ENCODE measurements at regions not wholly inside any gene's neighbourhood (a gene's known extent, or its start where the extent isn't known, plus 50 kb on each side); places are given as distances from the start of the nearest gene placed in this dataset.

GRCh38 chr5:8675182-8675581, 806.2 kb downstream of the MTRR start:
- Histone ChIP-seq H3K4me1 (ENCODE audit: control insufficient read depth, insufficient read depth, low read length) (no peaks in the 10 kb centered on the region; the same call in 1 of the 2 replicates), H3K27ac (ENCODE audit: low read depth, low read length) (no peak overlapping the region)

DNA sequence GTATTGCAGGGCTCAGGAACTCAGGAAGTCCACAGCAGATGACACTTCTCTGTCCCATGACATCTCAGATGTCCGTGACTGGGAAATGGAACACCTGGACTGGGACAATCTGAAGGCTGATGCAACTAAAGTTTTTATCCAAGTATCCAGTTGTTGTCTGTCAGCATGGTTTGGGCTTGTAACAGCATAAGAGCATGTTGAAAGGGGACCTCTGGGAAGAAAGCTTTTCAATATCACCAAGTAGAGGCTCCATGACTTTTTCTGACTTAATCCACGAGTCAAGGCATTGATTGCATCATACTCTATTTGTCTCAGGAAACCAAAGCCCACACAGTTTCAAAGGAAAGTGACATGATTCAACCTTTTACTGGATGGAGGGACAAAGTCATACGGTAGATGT, 807.7 kb downstream of the MTRR start:
- Histone ChIP-seq H3K9ac (ENCODE audit: low read depth, low read length) (no peak overlapping the region), H3K4me3 (ENCODE audit: low read depth, low read length) (no peak overlapping the region), H3K4me1 (ENCODE audit: control insufficient read depth, insufficient read depth, low read length) (no peaks in the 10 kb centered on the region), H3K27me3 (ENCODE audit: control insufficient read depth, insufficient read depth, low read length) (no peaks in the 10 kb centered on the region), H3K27ac (ENCODE audit: low read depth, low read length) (no peak overlapping the region), H3K36me3 (ENCODE audit: control insufficient read depth, insufficient read depth, low read length) (no peaks in the 10 kb centered on the region), H3K9me3 (ENCODE audit: control insufficient read depth, insufficient read depth, low read length) (no peaks in the 10 kb centered on the region)

More at GRCh38 chr5:8675182-8675581, 806.2 kb downstream of the MTRR start:
- H3K9ac ChIP-seq (ENCODE audit: low read depth, low read length) = no peak overlapping the region
- H3K4me3 ChIP-seq (ENCODE audit: low read depth, low read length) = no peak overlapping the region
- no peaks in the 10 kb centered on the region for H3K27me3 ChIP-seq (ENCODE audit: control insufficient read depth, insufficient read depth, low read length)
- no peaks in the 10 kb centered on the region for H3K36me3 ChIP-seq (ENCODE audit: control insufficient read depth, insufficient read depth, low read length)
- no peaks in the 10 kb centered on the region for H3K9me3 ChIP-seq (ENCODE audit: control insufficient read depth, insufficient read depth, low read length)

DNA sequence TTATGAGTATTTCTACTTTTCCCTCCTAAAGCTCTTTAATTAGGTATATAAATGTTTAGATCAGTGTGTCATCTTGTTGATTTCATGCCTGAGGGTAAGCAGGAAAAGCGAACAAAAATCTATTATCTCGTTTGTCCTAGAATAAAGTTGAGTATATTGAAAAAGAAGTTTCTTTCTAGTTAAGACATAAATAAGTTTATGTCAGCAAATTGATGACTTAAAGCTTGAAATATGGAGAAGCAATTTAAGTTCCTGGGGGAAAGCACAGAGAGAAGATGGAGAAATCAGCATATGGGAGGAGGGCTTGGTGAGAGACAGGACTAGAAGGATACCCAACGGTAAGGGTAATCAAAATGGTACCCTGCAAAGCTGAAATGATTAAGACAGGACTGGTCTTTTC, 813.4 kb downstream of the MTRR start:
- H3K9me3 ChIP-seq (ENCODE audit: control insufficient read depth, insufficient read depth, low read length) = no peaks in the 10 kb centered on the region
- H3K4me3 ChIP-seq (ENCODE audit: low read depth, low read length) = no peak overlapping the region
- H3K9ac ChIP-seq (ENCODE audit: low read depth, low read length) = no peak overlapping the region
- no peaks in the 10 kb centered on the region for H3K36me3 ChIP-seq (ENCODE audit: control insufficient read depth, insufficient read depth, low read length)
- H3K27ac ChIP-seq (ENCODE audit: low read depth, low read length) = no peak overlapping the region
- H3K27me3 ChIP-seq (ENCODE audit: control insufficient read depth, insufficient read depth, low read length) = no peaks in the 10 kb centered on the region
- H3K4me1 ChIP-seq (ENCODE audit: control insufficient read depth, insufficient read depth, low read length) = no peaks in the 10 kb centered on the region

DNA sequence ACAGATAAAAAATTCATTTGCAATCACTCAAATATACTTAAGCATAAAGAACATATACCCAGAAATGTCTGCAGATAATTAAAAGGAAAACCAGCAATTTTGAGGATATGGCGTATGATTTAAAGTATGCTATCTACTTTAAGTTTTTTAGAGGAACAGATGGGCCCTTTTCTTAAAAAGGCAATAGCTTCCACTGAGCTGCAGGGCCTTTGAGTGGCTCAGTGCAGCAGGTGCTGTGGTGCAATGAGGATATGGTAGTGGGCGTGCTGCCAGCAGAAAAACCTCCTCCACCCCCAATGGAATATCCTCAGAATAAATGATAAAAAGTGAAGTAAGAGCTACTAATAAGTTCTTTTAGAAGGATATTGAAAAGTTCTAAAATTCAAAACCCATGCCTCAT, 814.5 kb downstream of the MTRR start:
- Histone ChIP-seq H3K27ac (ENCODE audit: low read depth, low read length) (no peak overlapping the region), H3K9me3 (ENCODE audit: control insufficient read depth, insufficient read depth, low read length) (no peaks in the 10 kb centered on the region), H3K4me3 (ENCODE audit: low read depth, low read length) (no peak overlapping the region), H3K27me3 (ENCODE audit: control insufficient read depth, insufficient read depth, low read length) (no peaks in the 10 kb centered on the region), H3K9ac (ENCODE audit: low read depth, low read length) (no peak overlapping the region), H3K36me3 (ENCODE audit: control insufficient read depth, insufficient read depth, low read length) (no peaks in the 10 kb centered on the region), H3K4me1 (ENCODE audit: control insufficient read depth, insufficient read depth, low read length) (no peaks in the 10 kb centered on the region)

- Histone ChIP-seq H3K36me3 (ENCODE audit: control insufficient read depth, insufficient read depth, low read length) (no peaks in the 10 kb centered on the region), H3K27ac (ENCODE audit: low read depth, low read length) (no peak overlapping the region), H3K4me1 (ENCODE audit: control insufficient read depth, insufficient read depth, low read length) (peaks cover 13% of the 10 kb centered on the region), H3K9ac (ENCODE audit: low read depth, low read length) (no peak overlapping the region), H3K4me3 (ENCODE audit: low read depth, low read length) (no peak overlapping the region), H3K9me3 (ENCODE audit: control insufficient read depth, insufficient read depth, low read length) (no peaks in the 10 kb centered on the region), H3K27me3 (ENCODE audit: control insufficient read depth, insufficient read depth, low read length) (no peaks in the 10 kb centered on the region)
Observed at GRCh38 chr5:8685704-8686103, 816.8 kb downstream of the MTRR start.

- no peak overlapping the region for H3K4me3 ChIP-seq (ENCODE audit: low read depth, low read length)
- no peaks in the 10 kb centered on the region for H3K27me3 ChIP-seq (ENCODE audit: control insufficient read depth, insufficient read depth, low read length)
Observed at GRCh38 chr5:8686707-8687106, 817.8 kb downstream of the MTRR start.

GRCh38 chr5:8689773-8690172, 820.8 kb downstream of the MTRR start:
- H3K9ac ChIP-seq (ENCODE audit: low read depth, low read length) = no peak overlapping the region
- H3K27me3 ChIP-seq (ENCODE audit: control insufficient read depth, insufficient read depth, low read length) = no peaks in the 10 kb centered on the region
- no peak overlapping the region for H3K4me3 ChIP-seq (ENCODE audit: low read depth, low read length)
- H3K4me1 ChIP-seq (ENCODE audit: control insufficient read depth, insufficient read depth, low read length) = peaks cover 13% of the 10 kb centered on the region
- H3K9me3 ChIP-seq (ENCODE audit: control insufficient read depth, insufficient read depth, low read length) = no peaks in the 10 kb centered on the region
- H3K36me3 ChIP-seq (ENCODE audit: control insufficient read depth, insufficient read depth, low read length) = no peaks in the 10 kb centered on the region
- no peak overlapping the region for H3K27ac ChIP-seq (ENCODE audit: low read depth, low read length)

More at GRCh38 chr5:8686707-8687106, 817.8 kb downstream of the MTRR start:
- Histone ChIP-seq H3K9me3 (ENCODE audit: control insufficient read depth, insufficient read depth, low read length) (no peaks in the 10 kb centered on the region), H3K36me3 (ENCODE audit: control insufficient read depth, insufficient read depth, low read length) (no peaks in the 10 kb centered on the region), H3K27ac (ENCODE audit: low read depth, low read length) (no peak overlapping the region), H3K9ac (ENCODE audit: low read depth, low read length) (no peak overlapping the region), H3K4me1 (ENCODE audit: control insufficient read depth, insufficient read depth, low read length) (peaks cover 13% of the 10 kb centered on the region)

DNA sequence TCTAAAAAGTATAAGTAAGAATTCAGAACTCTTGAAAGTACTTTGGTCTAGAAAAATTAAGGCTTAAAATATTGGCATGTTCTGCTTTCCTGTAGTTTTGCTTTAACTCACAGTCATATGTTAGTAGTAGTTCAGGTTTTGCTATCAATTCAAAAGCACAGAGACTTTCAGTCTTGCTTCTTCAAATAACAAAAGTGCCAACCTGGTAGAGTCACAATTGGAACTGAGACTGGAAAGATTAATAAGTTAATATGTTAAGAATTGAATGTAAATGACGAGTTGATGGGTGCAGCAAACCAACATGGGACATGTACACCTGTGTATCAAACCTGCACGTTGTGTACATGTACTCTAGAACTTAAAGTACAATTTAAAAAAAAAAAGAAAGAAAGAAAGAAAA, 822.3 kb downstream of the MTRR start:
- Histone ChIP-seq H3K27me3 (ENCODE audit: control insufficient read depth, insufficient read depth, low read length) (no peaks in the 10 kb centered on the region), H3K9ac (ENCODE audit: low read depth, low read length) (no peak overlapping the region), H3K9me3 (ENCODE audit: control insufficient read depth, insufficient read depth, low read length) (no peaks in the 10 kb centered on the region), H3K4me3 (ENCODE audit: low read depth, low read length) (no peak overlapping the region), H3K27ac (ENCODE audit: low read depth, low read length) (no peak overlapping the region), H3K36me3 (ENCODE audit: control insufficient read depth, insufficient read depth, low read length) (no peaks in the 10 kb centered on the region), H3K4me1 (ENCODE audit: control insufficient read depth, insufficient read depth, low read length) (peaks cover 13% of the 10 kb centered on the region)

GRCh38 chr5:8693341-8693844, 824.4 kb downstream of the MTRR start:
- no peaks in the 10 kb centered on the region for H3K9me3 ChIP-seq (ENCODE audit: control insufficient read depth, insufficient read depth, low read length)

GRCh38 chr5:8694545-8694944, 825.6 kb downstream of the MTRR start:
- no peak overlapping the region for H3K4me3 ChIP-seq (ENCODE audit: low read depth, low read length)
- no peaks in the 10 kb centered on the region for H3K27me3 ChIP-seq (ENCODE audit: control insufficient read depth, insufficient read depth, low read length)
- no peaks in the 10 kb centered on the region for H3K9me3 ChIP-seq (ENCODE audit: control insufficient read depth, insufficient read depth, low read length)
- H3K9ac ChIP-seq (ENCODE audit: low read depth, low read length) = no peak overlapping the region
- no peak overlapping the region for H3K27ac ChIP-seq (ENCODE audit: low read depth, low read length)
- peaks cover 10% of the 10 kb centered on the region for H3K4me1 ChIP-seq (ENCODE audit: control insufficient read depth, insufficient read depth, low read length)
- no peaks in the 10 kb centered on the region for H3K36me3 ChIP-seq (ENCODE audit: control insufficient read depth, insufficient read depth, low read length)

More at GRCh38 chr5:8693341-8693844, 824.4 kb downstream of the MTRR start:
- H3K36me3 ChIP-seq (ENCODE audit: control insufficient read depth, insufficient read depth, low read length) = no peaks in the 10 kb centered on the region
- H3K27ac ChIP-seq (ENCODE audit: low read depth, low read length) = no peak overlapping the region
- H3K4me3 ChIP-seq (ENCODE audit: low read depth, low read length) = no peak overlapping the region
- H3K27me3 ChIP-seq (ENCODE audit: control insufficient read depth, insufficient read depth, low read length) = no peaks in the 10 kb centered on the region
- peaks cover 13% of the 10 kb centered on the region for H3K4me1 ChIP-seq (ENCODE audit: control insufficient read depth, insufficient read depth, low read length)
- no peak overlapping the region for H3K9ac ChIP-seq (ENCODE audit: low read depth, low read length)

GRCh38 chr5:8695902-8696845, 827.2 kb downstream of the MTRR start:
- H3K9me3 ChIP-seq (ENCODE audit: control insufficient read depth, insufficient read depth, low read length) = no peaks in the 10 kb centered on the region
- H3K36me3 ChIP-seq (ENCODE audit: control insufficient read depth, insufficient read depth, low read length) = no peaks in the 10 kb centered on the region
- no peak overlapping the region for H3K4me3 ChIP-seq (ENCODE audit: low read depth, low read length)
- no peaks in the 10 kb centered on the region for H3K27me3 ChIP-seq (ENCODE audit: control insufficient read depth, insufficient read depth, low read length)
- H3K4me1 ChIP-seq (ENCODE audit: control insufficient read depth, insufficient read depth, low read length) = no peaks in the 10 kb centered on the region
- H3K9ac ChIP-seq (ENCODE audit: low read depth, low read length) = no peak overlapping the region
- no peak overlapping the region for H3K27ac ChIP-seq (ENCODE audit: low read depth, low read length)
